ENCODE measurements at regions not wholly inside any gene's neighbourhood (a gene's known extent, or its start where the extent isn't known, plus 50 kb on each side); places are given as distances from the start of the nearest gene placed in this dataset.

- no peak for TF ChIP-seq CTCF (conservative IDR thresholded peaks at IDR 0.05 in 1 of 2, IDR thresholded peaks at IDR 0.05 in 1 of 2; ENCODE audit: low read depth in 1 of 2, low read length in 2 of 2)
- TF ChIP-seq EZH2 (IDR thresholded peaks at IDR 0.05; ENCODE audit: low read length, missing control alignments): no peak
Measured at GRCh38 chr3:112709911-112710310, 69.0 kb upstream of the CCDC80 start.

Measured in fibroblast of lung (primary cell).